Aorta (tissue), 5 donors: ENCODE measurements at regions not wholly inside any gene's neighbourhood (a gene's known extent, or its start where the extent isn't known, plus 50 kb on each side); places are given as distances from the start of the nearest gene placed in this dataset.

Experiments
- ATAC-seq: fragments of 200-7000 bp; cut with Tn5 transposase; one replicate; pipeline ENCODE4 v1.9.1; 2022; ENCODE audit warnings: moderate library complexity; ENCODE audit not compliant: low FRiP score
- DNase-seq, 2 donors: peaks; one replicate each; pipeline ENCODE4 v3.0.0-alpha.2; 2020
- H3K27ac ChIP-seq, 2 donors: one replicate each; pipeline ENCODE4 v1.5.1; 2013; ENCODE audit warnings: low read length in 2 of 2, mild to moderate bottlenecking in 2 of 2, moderate library complexity in 2 of 2, control low read depth in 1 of 2, inconsistent platforms in 1 of 2, low read depth in 1 of 2
- H3K27me3 ChIP-seq, 2 donors: one replicate each; pipeline ENCODE4 v1.6.1; 2013; ENCODE audit warnings: control low read depth in 1 of 2, low read length in 1 of 2, mild to moderate bottlenecking in 1 of 2, moderate library complexity in 1 of 2; ENCODE audit not compliant: insufficient read depth in 2 of 2, control insufficient read depth in 1 of 2
- H3K36me3 ChIP-seq, 2 donors: one replicate each; pipeline ENCODE4 v1.6.1; 2013; ENCODE audit warnings: control low read depth in 1 of 2, low read length in 1 of 2, mild to moderate bottlenecking in 1 of 2; ENCODE audit not compliant: insufficient read depth in 2 of 2, control insufficient read depth in 1 of 2
- H3K4me1 ChIP-seq, 2 donors: one replicate each; pipeline ENCODE4 v1.6.1; 2013; ENCODE audit warnings: low read length in 2 of 2, control low read depth in 1 of 2, mild to moderate bottlenecking in 1 of 2, moderate library complexity in 1 of 2; ENCODE audit not compliant: insufficient read depth in 2 of 2, control insufficient read depth in 1 of 2
- H3K4me3 ChIP-seq, 2 donors: one replicate each; pipeline ENCODE4 v1.5.1; 2013; ENCODE audit warnings: low read length in 2 of 2, control low read depth in 1 of 2, mild to moderate bottlenecking in 1 of 2
- H3K9me3 ChIP-seq: one replicate; pipeline ENCODE4 v1.6.1; 2013; ENCODE audit warnings: mild to moderate bottlenecking, low read length; ENCODE audit not compliant: control insufficient read depth
- WGBS, 2 donors: extraction: QIAGEN DNeasy Blood & Tissue Kit; methylation state at CpG; one replicate each; pipeline ENCODE4 v1.1.7; 2013; 5-methylcytosine and 5-hydroxymethylcytosine counted together
- intact Hi-C, 2 donors: fragments of 100-400 bp; cut with DNase I; formaldehyde crosslinking; loops; one replicate each; pipeline versions ENCODE4 v1.14.2 to v1.15.0; 2022
- donor health status: healthy with polysubstance abuse.
- donor health status: Bipolar disorder and iron deficiency.
- donor health status: DM: no; HTN: no; CAD: no.
- donor health status: DM: no; HTN: no; CAD: no.
- donor health status: DM: yes; HTN: yes; CAD: no.

- intact Hi-C loops = no loop called here
- Histone ChIP-seq H3K27me3 (no peaks in the 10 kb centered on the region), H3K36me3 (no peaks in the 10 kb centered on the region), H3K4me1 (no peaks in the 10 kb centered on the region), H3K4me3 (no peak overlapping the region), H3K27ac (no peak overlapping the region), H3K9me3 (no peaks in the 10 kb centered on the region)
- ATAC-seq (no peak), DNase-seq (no peak)
- 91 to 100% methylated on average over 1 of the region's 1 CpG for WGBS, 2 donors
These were observed 57.2 kb upstream of the TMED7 start for GRCh38 chr5:115683081-115683480.
